Stimulated activated CD8-positive, alpha-beta memory T cell treated with anti-CD3 and anti-CD28 coated beads, Interleukin-12 subunit alpha, Interleukin-12 subunit beta, amount 100 ng/mL, for 1 hour (primary cell): ENCODE measurements at regions not wholly inside any gene's neighbourhood (a gene's known extent, or its start where the extent isn't known, plus 50 kb on each side); places are given as distances from the start of the nearest gene placed in this dataset.

Experiments used
- DNase-seq: peaks from one replicate; pipeline ENCODE4 v3.0.0-alpha.2; 2020; ENCODE audit warnings: low read depth

GRCh38 chr17:15109608-15110007, 155.5 kb downstream of the PMP22 start:
- no peak for DNase-seq

- DNase-seq = no peak
These were observed 156.1 kb downstream of the PMP22 start for GRCh38 chr17:15108992-15109391.

DNA sequence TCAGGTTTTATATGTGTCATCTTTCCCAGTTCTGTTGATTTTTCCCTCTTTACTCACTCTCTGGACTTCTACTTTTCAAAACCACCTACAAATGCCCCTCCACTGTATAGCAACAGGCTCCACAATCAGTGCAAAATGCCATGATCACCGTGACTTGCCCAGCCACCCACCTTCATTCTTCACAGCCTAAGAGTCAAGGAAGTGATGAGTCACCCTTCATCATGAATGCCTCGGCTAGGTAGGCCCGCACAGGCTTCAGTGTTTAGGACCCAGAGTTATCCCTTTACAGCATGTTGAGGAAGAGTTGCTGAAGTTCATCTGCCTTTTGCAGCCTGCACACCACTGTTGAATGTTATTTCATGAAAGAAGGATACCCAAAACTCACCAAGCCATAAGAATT, 158.6 kb downstream of the PMP22 start:
- no peak for DNase-seq

GRCh38 chr17:15103785-15104184, 161.3 kb downstream of the PMP22 start:
- DNase-seq = no peak

GRCh38 chr17:15101175-15101574, 164.0 kb downstream of the PMP22 start:
- no peak for DNase-seq

- no peak for DNase-seq
These were observed 168.6 kb downstream of the PMP22 start for GRCh38 chr17:15096511-15096910.

- DNase-seq = no peak
These were observed 169.2 kb downstream of the PMP22 start for GRCh38 chr17:15095935-15096334.

DNA sequence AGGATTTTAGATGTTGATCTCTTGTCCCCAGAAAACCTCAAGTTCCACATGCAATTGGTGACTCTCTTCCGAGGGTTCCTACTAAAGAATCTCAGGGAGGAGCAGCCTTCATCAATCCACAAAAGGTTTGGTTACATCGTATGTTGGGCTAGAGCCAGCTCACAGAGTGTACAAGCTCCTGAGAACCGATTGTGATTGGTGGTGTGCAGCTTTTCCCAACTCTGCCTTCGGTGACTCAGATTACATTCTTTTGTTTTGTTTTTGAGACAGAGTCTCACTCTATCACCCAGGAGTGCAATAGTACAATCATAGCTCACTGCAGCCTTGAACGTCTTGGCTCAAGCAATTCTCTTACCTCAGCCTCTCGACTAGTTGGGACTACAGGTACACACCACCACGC, 172.4 kb downstream of the PMP22 start:
- no peak for DNase-seq

DNA sequence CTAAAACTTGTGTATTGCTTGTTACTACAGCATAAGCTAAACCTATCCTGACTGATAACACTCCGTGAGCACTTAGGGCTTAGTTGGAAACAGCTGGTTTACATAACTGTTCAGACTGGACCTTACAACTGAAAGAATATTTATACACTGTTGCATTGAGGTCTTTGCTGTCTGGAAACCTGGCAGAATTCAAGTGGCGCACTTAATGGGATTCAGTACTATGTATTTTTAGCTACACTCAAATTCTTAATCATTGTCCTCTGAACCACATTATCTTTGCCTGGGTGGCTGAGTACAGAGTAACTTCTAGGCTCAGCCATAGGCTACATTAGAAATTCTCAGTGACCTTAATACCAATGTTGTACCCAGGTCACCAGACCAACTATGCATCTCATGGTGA, 172.9 kb downstream of the PMP22 start:
- DNase-seq = no peak

DNA sequence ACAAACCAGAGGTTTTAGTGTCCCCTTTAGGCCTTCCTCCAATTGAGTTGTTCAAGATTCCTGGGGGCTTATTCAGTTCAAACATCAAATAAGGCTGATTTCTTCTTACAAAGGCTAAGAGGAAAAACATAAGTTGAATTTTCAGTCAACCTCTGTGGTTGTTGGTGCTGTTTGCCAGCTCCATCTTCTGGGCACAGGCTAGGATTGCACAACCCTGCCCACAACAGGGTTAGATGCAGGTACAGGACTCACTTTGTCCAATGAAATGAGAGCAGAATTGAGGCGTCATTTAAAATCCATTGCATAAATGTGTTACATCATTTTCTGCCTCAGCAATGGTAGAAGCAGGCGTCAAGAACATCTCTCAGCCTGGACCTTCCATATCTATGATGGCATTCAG, 173.3 kb downstream of the PMP22 start:
- no peak for DNase-seq

GRCh38 chr17:15090533-15090932, 174.6 kb downstream of the PMP22 start:
- DNase-seq = no peak

- no peak for DNase-seq
These were observed 177.2 kb downstream of the PMP22 start for GRCh38 chr17:15087946-15088345.

GRCh38 chr17:15086776-15087295, 178.3 kb downstream of the PMP22 start:
- DNase-seq = no peak

DNA sequence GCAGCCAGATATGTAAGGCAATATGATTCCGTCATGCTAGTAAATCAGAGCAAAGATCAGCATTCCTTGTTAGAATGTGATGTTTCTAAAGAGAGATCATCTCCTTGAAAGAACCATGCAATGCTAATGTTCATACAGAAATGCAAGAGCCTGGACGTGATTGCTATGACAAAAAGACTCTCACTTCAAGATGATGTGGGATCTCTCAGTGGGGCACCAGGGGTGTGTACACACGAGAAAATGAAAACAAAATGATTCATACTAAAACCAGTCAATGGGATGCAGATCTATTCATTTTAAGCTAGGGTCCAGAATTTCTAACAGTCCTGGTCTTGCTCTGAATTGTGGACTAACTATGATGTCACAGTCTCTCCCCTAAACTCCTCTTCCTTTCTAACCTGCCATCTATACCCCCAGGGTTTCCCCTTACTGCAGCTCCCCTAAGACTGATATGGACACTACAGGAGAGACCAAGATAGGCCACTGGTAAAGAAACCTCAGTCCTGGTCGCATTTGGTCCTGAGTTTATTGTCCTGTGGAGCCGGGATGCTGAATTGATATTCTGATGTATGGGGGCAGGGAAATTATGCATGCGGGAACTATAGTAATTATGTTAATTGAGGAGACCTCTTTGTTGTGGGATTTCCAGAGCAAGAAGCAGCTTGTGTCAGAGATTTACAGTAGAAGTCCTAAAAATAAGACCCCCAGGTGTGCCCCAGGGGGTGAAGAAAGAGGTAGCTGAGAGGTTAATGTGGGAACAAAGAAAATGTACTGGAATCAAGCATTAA, 179.0 kb downstream of the PMP22 start:
- DNase-seq = no peak

GRCh38 chr17:15083225-15083624, 181.9 kb downstream of the PMP22 start:
- DNase-seq = no peak

DNA sequence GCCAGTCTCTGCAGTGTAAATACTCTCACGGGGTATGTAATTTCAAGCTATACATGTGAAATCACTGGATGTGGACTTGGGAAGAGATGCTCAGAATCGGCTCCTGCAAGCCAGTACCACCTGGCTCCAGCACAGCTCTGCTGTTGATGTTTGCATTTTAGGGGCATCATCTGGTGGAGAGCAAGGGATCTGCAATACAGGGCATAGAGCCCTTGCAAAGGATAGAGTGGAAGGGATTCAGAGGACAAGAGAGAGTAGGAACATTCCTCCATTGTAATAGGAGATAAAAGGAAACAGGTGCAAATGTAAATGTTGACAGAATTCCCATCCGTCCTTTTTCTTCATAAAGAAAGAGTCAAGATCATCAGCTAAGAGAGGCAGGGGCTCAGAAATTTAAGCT, 184.1 kb downstream of the PMP22 start:
- DNase-seq = no peak

- DNase-seq = no peak
These were observed 186.6 kb downstream of the PMP22 start for GRCh38 chr17:15078570-15078969.

GRCh38 chr17:15076991-15077663, 188.0 kb downstream of the PMP22 start:
- no peak for DNase-seq

- DNase-seq = no peak
These were observed 213.2 kb downstream of the PMP22 start for GRCh38 chr17:15051933-15052332.

DNA sequence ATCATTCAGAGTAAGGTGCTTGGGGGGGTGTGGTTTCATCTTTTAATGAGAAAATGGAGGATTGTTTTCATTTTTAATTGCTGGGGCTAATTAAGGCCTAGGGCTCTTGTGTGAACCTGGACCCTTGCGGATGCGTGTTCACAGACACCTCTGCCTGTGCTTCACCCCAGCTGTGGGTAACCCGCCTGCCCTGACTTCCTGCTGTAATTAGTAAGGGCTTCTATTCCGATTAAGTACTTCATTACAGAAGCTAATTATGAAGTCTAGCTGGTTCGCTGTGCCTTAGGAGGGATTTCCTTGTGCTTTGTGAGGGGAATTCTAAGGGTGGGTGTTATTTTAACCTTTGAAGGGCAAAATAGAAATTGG, 215.3 kb downstream of the PMP22 start:
- no peak for DNase-seq

DNA sequence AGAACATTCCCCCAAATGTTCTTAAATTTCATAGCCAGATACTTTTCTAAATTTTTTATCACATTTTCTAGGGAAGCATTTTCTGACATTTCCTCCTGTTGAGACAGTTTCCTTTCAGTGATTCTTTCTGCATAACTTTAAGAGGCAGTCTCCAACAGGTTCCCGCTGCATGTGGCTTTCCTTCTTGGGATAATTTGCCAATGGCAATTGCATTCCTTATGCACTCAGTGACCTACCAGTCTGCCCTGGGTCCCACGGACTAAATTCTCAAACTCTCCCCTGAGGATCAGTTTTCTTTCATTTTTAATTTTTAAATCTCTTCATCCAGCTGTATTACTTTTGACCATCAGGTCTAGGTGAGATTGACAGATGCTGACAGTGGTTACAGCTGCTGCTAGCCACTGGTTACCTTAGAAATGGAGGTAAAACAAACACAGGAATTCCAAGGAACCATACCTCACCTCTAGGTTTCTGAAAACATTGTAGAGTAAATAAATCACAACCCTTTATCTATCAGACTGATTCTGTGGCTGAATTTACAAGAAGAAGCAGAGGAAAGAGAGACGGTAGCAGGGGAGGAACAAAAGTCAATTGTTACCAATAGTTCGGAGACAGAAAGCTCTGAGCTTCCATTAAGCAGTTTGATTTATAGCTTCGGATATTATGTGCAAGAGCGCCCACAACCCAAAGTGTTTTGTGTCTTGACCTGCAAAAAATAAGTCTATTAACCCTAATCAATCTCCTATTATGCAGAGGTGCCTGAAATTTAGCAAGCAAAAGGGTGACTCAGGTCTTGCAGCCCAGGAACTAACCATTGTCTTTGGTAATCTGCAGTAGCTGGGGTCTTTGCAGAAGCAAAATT, 216.0 kb downstream of the PMP22 start:
- DNase-seq = no peak

- no peak for DNase-seq
These were observed 216.7 kb downstream of the PMP22 start for GRCh38 chr17:15048381-15048780.

DNA sequence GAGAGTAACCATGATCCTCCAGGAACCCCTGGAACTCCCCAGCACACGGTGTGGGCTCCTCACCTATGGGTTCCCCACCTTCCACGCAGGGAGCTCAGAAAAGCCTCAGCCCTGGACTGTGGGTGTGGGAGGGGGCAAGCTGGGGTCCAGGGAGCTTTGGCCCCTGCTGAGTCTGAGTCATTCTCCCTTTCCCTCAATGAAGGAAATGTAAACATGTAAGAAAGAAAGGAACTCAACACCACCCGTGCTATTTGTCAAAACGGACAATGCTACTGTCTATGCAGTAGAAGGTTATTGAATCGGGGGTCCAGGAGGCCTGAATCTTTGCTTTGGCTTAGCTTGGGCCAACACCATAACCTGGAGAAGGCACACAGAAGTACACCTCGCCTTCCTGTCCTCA, 222.8 kb downstream of the PMP22 start:
- DNase-seq = no peak
